AG04450 (cell line): ENCODE measurements at regions not wholly inside any gene's neighbourhood (a gene's known extent, or its start where the extent isn't known, plus 50 kb on each side); places are given as distances from the start of the nearest gene placed in this dataset.

Experiments
- CTCF ChIA-PET: fragments of 300-600, 350-600 bp; formaldehyde crosslinking; extraction: SDS; loops from one replicate; lab custom pipeline; 2022; ENCODE audit warnings: antibody characterized with exemption, inconsistent platforms; lab: Charles Lee
- POLR2A ChIA-PET: fragments of 350-600 bp; formaldehyde crosslinking; extraction: SDS; loops from one replicate; lab custom pipeline; 2021; ENCODE audit warnings: antibody characterized with exemption, inconsistent platforms; lab: Yijun Ruan, JAX
- DNase-seq: peaks from one replicate; pipeline ENCODE4 v3.0.0-alpha.2; 2011; ENCODE audit warnings: low read depth, low spot score
- H3K27ac ChIP-seq: one replicate; pipeline ENCODE4 v1.5.1; 2012; ENCODE audit warnings: low read depth, low read length, control low read depth
- H3K27me3 ChIP-seq: one replicate; pipeline ENCODE4 v1.6.0; 2012; ENCODE audit warnings: low read length; ENCODE audit not compliant: control insufficient read depth, insufficient read depth
- H3K4me3 ChIP-seq: 2 replicates; pipeline ENCODE4 v1.5.1; 2011; ENCODE audit warnings: mild to moderate bottlenecking, low read depth, low read length, control low read depth
- H3K9me3 ChIP-seq: 2 replicates; pipeline ENCODE4 v1.5.1; 2012; ENCODE audit warnings: low read length; ENCODE audit not compliant: control insufficient read depth, insufficient read depth
- CTCF ChIP-seq: IDR thresholded peaks from 2 replicates; pipeline ENCODE4 v1.5.1; 2011; ENCODE audit warnings: low read depth, low read length, control low read depth, inconsistent platforms

- CTCF ChIA-PET, result no interaction called here
- Histone ChIP-seq H3K27me3 (no peaks in the 10 kb centered on the region), H3K9me3 (peaks cover 15% of the 10 kb centered on the region), H3K27ac (no peak overlapping the region), H3K4me3 (no peak overlapping the region)
- no peak for TF ChIP-seq CTCF
- POLR2A ChIA-PET, result no interaction called here
- DNase-seq, result no peak
Observed at GRCh38 chr13:103514188-103514587, 448.0 kb upstream of the SLC10A2 start.

GRCh38 chr13:103510007-103510535, 443.9 kb upstream of the SLC10A2 start:
- CTCF ChIA-PET, result no interaction called here
- POLR2A ChIA-PET, result no interaction called here
- Histone ChIP-seq H3K9me3 (peaks cover 15% of the 10 kb centered on the region), H3K27me3 (no peaks in the 10 kb centered on the region), H3K27ac (no peak overlapping the region), H3K4me3 (no peak overlapping the region)
- TF ChIP-seq CTCF, result no peak
- DNase-seq, result no peak

GRCh38 chr13:103497404-103497803, 431.2 kb upstream of the SLC10A2 start:
- no peak for DNase-seq
- no peak overlapping the region for H3K4me3 ChIP-seq
- peaks cover 8% of the 10 kb centered on the region for H3K9me3 ChIP-seq
- no peak overlapping the region for H3K27ac ChIP-seq
- no peak for TF ChIP-seq CTCF
- CTCF ChIA-PET, result no interaction called here
- H3K27me3 ChIP-seq, result no peaks in the 10 kb centered on the region
- POLR2A ChIA-PET, result no interaction called here

GRCh38 chr13:103487841-103488240, 421.6 kb upstream of the SLC10A2 start:
- H3K4me3 ChIP-seq, result no peak overlapping the region
- ChIA-PET CTCF (no interaction called here), POLR2A (no interaction called here)
- no peak for TF ChIP-seq CTCF
- H3K9me3 ChIP-seq, result peaks cover 4% of the 10 kb centered on the region; the same call in 1 of the 2 replicates
- no peaks in the 10 kb centered on the region for H3K27me3 ChIP-seq
- no peak overlapping the region for H3K27ac ChIP-seq
- DNase-seq, result no peak

- Histone ChIP-seq H3K27me3 (no peaks in the 10 kb centered on the region), H3K4me3 (no peak overlapping the region), H3K9me3 (peaks cover 9% of the 10 kb centered on the region; the same call in 1 of the 2 replicates), H3K27ac (no peak overlapping the region)
- ChIA-PET POLR2A (no interaction called here), CTCF (no interaction called here)
- no peak for DNase-seq
- no peak for TF ChIP-seq CTCF
Observed at GRCh38 chr13:103473081-103473480, 406.9 kb upstream of the SLC10A2 start.
